ENCODE measurements at regions not wholly inside any gene's neighbourhood (a gene's known extent, or its start where the extent isn't known, plus 50 kb on each side); places are given as distances from the start of the nearest gene placed in this dataset.

DNA sequence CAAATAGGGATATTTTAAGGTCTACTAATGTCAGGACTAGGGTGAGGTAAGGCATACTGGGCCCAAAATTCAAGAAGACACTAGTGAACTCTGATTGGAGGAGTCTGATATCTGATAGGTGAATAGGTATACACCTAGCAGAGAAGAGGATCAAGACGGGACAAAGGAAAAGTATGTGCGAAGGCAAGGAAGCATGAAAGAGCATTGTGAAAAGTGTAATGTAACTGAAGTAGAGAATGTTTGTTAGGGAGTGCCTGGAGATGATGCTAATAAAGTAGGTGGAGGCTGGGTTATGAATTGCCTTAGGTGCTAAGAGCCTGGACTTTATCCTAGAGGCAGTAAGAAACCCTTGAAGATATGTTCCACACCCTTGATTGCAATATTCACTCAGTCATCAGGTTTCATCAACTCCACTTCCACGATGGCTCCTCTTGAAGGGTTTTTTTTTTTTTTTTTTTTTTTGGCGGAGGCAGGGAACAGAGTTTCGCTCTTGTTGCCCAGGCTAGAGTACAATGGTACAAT is 49.9 kb upstream of the XIAP start:
- BruUV-seq (replicated peaks), result no TSS peak
- H3K9ac ChIP-seq (ENCODE audit: control insufficient read depth, insufficient read depth, low read length), result no peak overlapping the region
- no peaks in the 10 kb centered on the region for H3K79me2 ChIP-seq (ENCODE audit: control insufficient read depth, insufficient read depth, low read length)
- TF ChIP-seq ZNF217 (IDR thresholded peaks at IDR 0.05) (no peak), NR2F1 (conservative IDR thresholded peaks at IDR 0.05) (no peak), CHD2 (IDR thresholded peaks at IDR 0.05; ENCODE audit: borderline replicate concordance, low read depth, low read length) (no peak), TAF1 (IDR thresholded peaks at IDR 0.05; ENCODE audit: borderline replicate concordance, low read depth, low read length) (no peak), RBBP5 (conservative IDR thresholded peaks at IDR 0.05) (no peak), CBX3 (IDR thresholded peaks at IDR 0.05; ENCODE audit: borderline replicate concordance, low read depth) (no peak), TBL1XR1 (IDR thresholded peaks at IDR 0.05; ENCODE audit: low read depth, low read length) (no peak), ZZZ3 (IDR thresholded peaks at IDR 0.05; ENCODE audit: control insufficient read depth, insufficient read length, low read depth) (no peak), ZBTB4 (CRISPR knock-in tag; IDR thresholded peaks at IDR 0.05) (no peak), MYB (IDR thresholded peaks at IDR 0.05; ENCODE audit: borderline replicate concordance, low read depth, low read length) (no peak), NFIC (IDR thresholded peaks at IDR 0.05; ENCODE audit: low read depth, low read length) (no peak), PML (IDR thresholded peaks at IDR 0.05; ENCODE audit: low read length) (no peak), ATF7 (IDR thresholded peaks at IDR 0.05; ENCODE audit: low read depth) (no peak), E2F4 (IDR thresholded peaks at IDR 0.05; ENCODE audit: low read depth, low read length) (no peak)
- TF ChIP-seq, protein P1, sequence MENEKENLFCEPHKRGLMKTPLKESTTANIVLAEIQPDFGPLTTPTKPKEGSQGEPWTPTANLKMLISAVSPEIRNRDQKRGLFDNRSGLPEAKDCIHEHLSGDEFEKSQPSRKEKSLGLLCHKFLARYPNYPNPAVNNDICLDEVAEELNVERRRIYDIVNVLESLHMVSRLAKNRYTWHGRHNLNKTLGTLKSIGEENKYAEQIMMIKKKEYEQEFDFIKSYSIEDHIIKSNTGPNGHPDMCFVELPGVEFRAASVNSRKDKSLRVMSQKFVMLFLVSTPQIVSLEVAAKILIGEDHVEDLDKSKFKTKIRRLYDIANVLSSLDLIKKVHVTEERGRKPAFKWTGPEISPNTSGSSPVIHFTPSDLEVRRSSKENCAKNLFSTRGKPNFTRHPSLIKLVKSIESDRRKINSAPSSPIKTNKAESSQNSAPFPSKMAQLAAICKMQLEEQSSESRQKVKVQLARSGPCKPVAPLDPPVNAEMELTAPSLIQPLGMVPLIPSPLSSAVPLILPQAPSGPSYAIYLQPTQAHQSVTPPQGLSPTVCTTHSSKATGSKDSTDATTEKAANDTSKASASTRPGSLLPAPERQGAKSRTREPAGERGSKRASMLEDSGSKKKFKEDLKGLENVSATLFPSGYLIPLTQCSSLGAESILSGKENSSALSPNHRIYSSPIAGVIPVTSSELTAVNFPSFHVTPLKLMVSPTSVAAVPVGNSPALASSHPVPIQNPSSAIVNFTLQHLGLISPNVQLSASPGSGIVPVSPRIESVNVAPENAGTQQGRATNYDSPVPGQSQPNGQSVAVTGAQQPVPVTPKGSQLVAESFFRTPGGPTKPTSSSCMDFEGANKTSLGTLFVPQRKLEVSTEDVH (IDR thresholded peaks at IDR 0.05; ENCODE audit: low read depth, partially characterized antibody), result no peak
- TF ChIP-seq, protein P2, sequence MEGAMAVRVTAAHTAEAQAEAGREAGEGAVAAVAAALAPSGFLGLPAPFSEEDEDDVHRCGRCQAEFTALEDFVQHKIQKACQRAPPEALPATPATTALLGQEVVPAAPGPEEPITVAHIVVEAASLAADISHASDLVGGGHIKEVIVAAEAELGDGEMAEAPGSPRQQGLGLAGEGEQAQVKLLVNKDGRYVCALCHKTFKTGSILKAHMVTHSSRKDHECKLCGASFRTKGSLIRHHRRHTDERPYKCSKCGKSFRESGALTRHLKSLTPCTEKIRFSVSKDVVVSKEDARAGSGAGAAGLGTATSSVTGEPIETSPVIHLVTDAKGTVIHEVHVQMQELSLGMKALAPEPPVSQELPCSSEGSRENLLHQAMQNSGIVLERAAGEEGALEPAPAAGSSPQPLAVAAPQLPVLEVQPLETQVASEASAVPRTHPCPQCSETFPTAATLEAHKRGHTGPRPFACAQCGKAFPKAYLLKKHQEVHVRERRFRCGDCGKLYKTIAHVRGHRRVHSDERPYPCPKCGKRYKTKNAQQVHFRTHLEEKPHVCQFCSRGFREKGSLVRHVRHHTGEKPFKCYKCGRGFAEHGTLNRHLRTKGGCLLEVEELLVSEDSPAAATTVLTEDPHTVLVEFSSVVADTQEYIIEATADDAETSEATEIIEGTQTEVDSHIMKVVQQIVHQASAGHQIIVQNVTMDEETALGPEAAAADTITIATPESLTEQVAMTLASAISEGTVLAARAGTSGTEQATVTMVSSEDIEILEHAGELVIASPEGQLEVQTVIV (IDR thresholded peaks at IDR 0.05; ENCODE audit: borderline replicate concordance, partially characterized antibody), result no peak
- FAIRE-seq (no peak), DNase-seq (ENCODE audit: low read depth, low spot score) (no peak), ATAC-seq (no peak)
- 96% methylated on average over 2 of the region's 5 CpGs for WGBS (ENCODE audit: insufficient coverage, insufficient replicate concordance, low lambda C conversion rate, missing lambda C conversion rate)
- intact Hi-C loops (cut with micrococcal nuclease; ENCODE audit: unreplicated experiment), result no loop called here
- ChIA-PET RAD21 (ENCODE audit: unreplicated experiment) (no interaction called here), POLR2A (no interaction called here), CTCF (no interaction called here), SMC1A (ENCODE audit: uncharacterized antibody, unreplicated experiment) (no interaction called here)
- no peaks in the 10 kb centered on the region for H3K36me3 ChIP-seq (ENCODE audit: control insufficient read depth in 2 of 2, insufficient read depth in 2 of 2, low read length in 1 of 2)
- no peak overlapping the region for H3K27ac ChIP-seq (ENCODE audit: control insufficient read depth, insufficient read depth)
- H2AFZ ChIP-seq (ENCODE audit: control insufficient read depth, low read depth, low read length), result no peak overlapping the region
- no peaks in the 10 kb centered on the region for H3K9me3 ChIP-seq (replicated peaks; ENCODE audit: control insufficient read depth, insufficient read depth, low read length)
- no peaks in the 10 kb centered on the region for H4K20me1 ChIP-seq (ENCODE audit: control insufficient read depth, insufficient read depth)
- H3K27me3 ChIP-seq (replicated peaks in 1 of 2; ENCODE audit: control insufficient read depth in 2 of 2, insufficient read depth in 2 of 2, low read length in 1 of 2), result no peaks in the 10 kb centered on the region
- no peak overlapping the region for H3K4me3 ChIP-seq
- H3K4me1 ChIP-seq (ENCODE audit: control insufficient read depth, insufficient read depth, low read length), result no peaks in the 10 kb centered on the region
- in situ Hi-C loops (cut with MboI), result no loop called here
- no peak overlapping the region for H3K4me2 ChIP-seq (ENCODE audit: control insufficient read depth, insufficient read depth)

Measured in GM12878 (cell line).